NCI-H2227 (cell line): ENCODE measurements at regions not wholly inside any gene's neighbourhood (a gene's known extent, or its start where the extent isn't known, plus 50 kb on each side); places are given as distances from the start of the nearest gene placed in this dataset.

Source experiments
- DNase-seq: peaks from one replicate; lab custom pipeline; 2025; ENCODE audit not compliant: unreplicated experiment; lab: John Stamatoyannopoulos, UW

DNA sequence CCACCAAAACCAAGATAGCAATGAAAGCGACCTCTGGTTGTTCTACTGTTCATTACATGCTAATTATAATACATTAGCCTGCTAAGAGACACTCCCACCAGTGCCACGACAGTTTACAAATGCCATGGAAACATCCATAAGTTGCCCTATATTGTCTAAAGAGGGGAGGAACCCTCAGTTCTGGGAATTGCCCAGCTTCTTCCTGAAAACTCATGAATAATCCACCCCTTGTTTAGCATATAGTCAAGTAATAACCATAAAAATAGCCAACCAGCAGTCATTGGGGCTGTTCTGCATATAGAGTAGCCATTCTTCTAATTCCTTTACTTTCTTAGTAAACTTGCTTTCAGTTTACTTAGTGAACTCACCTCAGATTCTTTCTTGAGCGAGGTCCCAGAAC is 189.8 kb upstream of the SOX11 start:
- no peak for DNase-seq

DNA sequence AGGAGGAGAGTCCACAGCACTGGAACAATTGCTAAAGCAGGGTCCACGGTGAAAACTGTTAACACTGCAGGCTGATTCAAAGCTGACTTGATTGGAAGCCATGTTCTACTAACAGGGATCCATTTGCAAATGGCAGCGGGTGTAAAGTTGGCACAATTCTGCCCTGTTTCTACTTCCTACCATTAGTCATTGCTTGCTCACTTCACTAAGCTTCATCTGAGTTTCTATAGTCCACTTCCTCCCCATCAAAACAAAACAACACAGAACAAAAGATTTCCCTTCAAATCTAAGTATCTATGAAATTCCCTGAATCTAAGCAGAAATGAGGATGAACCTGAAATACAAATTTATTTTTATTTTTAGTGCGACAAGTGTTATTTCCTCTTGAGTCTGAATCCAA is 187.4 kb upstream of the SOX11 start:
- DNase-seq = no peak

DNA sequence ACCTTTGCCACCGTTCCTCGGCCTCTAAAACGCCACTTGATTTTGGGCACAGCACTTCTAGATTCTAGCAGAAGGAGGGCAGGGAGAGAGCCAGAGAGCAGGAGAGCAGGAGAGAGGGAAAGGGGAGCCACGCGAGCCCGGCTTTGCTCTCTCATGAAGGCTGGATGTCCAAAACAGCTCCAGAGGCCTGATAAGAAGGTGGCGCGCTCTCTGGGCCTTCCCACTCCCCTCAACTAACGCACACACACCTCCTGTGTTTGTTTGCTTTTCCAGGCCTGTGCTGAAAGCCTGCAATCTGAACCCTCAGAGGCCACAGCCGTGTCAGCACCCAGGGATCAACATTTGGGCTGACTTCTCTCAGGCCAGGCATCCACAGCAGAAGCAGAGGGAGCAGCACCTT is 184.8 kb upstream of the SOX11 start:
- no peak for DNase-seq

DNA sequence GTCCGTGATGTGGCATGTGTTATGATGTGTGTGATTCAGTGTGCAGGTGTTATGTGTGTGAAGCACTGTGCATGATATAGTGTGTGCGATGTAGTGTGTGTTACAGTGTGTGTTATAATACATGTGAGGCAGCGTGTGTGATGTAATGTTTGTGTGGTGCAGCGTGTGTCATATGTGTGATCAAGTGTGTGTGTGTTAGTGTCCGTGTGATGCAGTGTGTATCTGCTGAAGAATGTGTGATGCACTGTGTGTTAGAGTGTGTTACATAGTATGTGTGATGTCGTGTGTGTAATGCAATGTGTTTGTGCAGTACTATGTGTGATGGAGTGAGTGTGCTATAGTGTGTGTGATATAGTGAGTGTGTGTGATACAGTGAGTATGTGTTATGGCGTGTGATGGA is 182.8 kb upstream of the SOX11 start:
- no peak for DNase-seq

DNA sequence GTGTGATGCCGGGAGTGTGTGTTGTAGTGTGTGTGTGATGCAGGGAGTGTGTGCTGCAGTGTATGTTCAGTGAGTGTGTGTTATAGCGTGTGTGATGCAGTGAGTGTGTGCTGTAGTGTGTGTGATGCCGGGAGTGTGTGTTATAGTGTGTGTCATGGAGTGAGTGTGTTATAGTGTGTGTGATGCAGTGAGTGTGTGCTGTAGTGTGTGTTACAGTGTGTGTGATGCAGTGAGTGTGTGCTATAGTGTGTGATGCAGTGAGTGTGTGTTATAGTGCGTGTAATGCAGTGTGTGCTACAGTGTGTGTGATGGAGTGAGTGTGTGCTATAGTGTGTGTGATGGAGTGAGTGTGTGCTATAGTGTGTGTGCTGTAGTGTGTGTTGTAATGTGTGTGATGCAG is 182.1 kb upstream of the SOX11 start:
- DNase-seq = no peak

DNA sequence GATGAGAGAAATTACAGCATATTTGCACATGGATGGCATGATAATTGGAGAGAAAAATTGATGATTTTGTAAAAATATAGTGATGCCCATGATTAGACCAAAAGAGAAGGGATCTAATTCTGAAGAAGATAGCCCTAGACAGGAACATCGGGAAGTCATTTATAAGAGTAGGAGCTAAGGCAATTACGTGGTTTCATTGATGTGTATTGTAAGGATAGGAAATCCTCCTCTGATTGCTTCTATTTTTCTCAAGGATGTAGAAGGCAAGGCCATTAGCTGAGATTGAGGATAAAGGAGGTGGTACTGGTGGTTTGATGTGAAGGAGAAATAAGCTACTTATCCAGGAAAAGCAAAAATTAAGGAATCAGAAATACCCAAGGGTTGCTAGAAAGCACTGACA is 176.5 kb upstream of the SOX11 start:
- no peak for DNase-seq

DNA sequence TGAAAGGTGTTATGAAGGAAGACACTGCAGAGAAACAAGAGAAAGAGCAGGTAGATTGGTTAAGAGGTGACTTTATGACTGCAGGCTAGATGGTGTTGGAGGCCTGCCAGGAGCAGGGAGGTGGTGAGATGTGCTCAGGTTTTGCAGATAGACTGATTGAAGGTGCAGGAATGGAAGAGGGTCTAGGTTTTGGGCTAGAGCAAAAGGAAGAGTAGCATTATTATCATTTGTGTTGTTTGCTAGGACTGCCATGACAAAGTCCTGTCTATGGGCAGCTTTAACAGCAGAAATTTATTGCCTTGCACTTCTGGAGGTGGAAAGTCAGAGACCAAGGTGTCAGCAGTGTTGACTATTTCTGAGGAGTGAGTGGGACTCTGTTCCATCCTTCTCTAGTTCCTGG is 172.9 kb upstream of the SOX11 start:
- no peak for DNase-seq

DNA sequence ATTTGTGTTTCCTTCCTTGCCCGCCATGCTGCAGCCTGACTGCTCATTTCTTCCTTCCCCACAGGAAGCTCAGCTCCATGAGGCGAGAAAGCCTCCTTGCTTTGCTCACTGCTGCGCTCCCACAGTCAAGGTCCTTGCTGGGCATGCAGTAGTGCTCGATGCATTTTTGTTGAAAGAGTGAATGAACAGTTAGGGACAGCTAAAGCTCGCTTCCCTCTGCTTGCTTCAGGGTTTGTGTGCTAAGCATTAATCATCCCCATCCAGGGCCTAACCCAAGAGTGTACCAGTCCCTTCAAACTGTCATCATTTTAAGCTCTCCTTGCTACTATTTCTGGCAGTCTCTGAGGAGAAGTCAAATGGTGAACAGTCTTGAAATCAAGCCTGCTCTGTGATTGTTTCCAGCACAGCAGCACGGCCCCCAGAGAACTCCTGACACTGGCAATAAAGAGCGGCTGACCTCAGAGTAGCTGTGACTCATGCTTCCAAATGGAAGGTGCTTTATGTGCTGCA is 171.7 kb upstream of the SOX11 start:
- DNase-seq = peak; percentile 48

DNA sequence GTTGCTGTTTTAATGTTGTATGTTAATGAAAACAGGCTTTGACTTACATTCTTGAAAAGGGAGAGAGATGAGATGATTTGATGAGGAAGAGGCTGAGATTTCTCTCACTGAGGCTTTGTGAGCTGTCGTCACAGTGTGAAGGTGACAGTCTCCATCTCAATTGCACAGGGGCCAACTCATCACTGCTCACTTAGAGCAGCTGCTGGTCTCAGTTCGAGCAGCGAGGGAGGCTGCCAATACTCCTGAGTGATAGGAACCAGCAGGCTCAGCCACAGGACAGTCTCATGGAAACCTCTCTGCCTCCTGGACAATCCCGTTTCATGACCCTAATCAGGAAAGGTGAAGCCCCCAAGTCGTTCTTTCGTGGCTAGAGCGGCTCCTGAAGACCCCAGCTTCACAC is 170.7 kb upstream of the SOX11 start:
- peak; percentile 21 for DNase-seq

DNA sequence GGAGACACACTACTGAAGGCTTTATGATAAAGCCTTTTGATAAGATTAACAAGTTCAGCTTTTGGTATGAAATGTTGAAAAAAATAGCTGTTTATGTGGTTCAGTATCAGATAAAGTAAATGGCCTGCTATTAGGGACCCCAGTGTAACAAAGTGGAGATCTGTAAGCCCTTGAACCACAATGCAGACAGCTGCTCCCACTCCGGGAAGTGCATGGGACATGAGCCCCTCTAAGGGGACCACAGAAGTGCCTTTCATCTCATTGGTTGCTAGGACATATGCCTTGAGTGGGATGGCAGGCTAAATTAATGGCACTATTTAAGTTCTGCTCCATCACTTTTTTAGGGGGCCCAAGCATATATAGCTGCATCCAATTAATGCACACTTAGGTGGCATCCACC is 167.6 kb upstream of the SOX11 start:
- no peak for DNase-seq

DNA sequence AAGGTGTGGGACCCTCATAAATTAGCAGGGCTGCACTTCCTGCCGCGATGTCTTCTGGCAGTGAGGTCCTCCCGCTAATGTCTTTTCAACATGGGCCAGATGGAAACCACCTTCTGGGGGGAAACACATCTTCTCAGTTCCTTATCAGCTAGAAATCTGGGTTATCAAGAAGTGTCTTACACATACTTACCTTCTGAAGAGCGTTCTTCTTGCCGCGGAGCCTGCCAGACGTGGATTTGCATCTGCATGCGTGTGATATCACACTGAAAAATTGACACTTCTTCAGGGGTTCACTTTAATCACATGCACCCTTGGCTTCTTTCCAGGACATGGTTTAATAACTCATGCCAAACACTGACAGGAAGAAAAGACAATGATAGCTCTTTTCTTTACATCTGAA is 163.5 kb upstream of the SOX11 start:
- peak; percentile 13 for DNase-seq

DNA sequence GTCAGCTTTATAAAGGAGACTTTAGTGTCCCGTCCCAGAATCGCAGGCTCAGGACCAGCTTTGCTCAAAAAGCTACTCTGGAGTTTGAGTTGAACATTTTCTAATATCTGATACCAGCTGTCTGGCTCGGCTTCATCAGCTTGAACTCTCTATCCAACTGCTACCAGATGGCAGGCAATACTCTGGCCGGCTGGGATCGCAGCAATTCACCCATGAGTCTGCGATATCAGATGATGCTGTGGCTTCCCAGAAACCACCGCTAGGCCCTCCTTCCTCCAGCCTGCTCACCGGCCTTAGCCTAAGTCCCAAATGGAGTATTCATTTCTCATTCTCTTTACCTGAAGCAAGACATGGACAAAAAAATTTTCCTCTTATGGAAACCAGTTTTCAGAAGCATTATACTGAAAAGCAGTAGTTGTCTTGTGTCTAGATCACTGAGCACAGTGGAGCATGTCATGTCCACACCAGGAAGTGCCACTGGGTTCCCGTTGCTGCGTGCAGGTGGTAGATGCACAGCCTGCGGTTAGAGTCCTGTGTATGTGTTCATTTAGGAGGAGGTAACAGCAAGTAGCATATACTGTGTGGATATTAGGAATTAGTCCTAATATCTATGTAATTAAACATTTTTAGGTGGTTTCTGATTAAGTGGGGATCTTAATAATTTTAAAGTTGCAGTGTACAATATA is 162.0 kb upstream of the SOX11 start:
- no peak for DNase-seq

DNA sequence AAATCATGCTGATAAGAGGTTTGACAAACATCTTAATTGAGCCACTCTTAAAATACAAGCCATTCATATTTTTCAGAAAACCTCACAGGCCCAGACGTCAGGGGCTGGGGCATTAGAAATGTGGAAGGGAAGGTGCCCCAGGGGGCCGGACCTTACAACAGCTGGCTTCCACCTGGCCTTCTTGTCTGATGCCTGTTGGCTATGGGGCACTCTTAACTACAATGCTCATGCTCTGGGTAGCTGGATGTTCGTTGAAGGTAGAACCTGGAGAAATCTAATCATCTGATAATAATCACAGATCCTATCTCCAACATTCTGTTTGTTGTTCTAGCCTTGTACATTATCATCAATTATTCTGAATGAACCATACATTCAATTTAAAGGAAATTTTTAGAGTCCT is 156.9 kb upstream of the SOX11 start:
- no peak for DNase-seq

DNA sequence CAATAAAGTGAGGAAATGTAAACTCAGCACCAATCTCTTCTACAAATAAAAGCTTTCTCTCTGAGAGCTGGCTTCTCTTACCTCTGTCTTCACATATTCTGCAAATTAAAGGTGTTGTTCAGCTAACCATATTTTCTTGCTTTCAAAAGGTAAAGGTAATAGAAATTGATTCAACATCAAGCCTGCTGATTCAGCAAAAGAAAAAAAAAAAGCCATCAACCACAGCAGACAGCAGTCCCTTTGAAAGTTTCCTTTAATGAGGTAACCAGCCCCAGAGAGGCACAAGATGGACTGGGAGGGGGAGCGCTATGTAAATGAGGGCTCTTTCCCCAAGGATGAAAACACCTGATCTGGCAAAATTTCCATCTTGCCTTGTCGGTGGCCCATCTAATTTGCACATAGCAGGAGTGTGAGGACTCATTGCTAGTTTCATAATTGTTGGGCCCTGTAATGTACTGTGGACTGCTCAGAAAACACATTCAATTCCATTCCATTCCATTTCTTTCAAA is 154.9 kb upstream of the SOX11 start:
- no peak for DNase-seq

DNA sequence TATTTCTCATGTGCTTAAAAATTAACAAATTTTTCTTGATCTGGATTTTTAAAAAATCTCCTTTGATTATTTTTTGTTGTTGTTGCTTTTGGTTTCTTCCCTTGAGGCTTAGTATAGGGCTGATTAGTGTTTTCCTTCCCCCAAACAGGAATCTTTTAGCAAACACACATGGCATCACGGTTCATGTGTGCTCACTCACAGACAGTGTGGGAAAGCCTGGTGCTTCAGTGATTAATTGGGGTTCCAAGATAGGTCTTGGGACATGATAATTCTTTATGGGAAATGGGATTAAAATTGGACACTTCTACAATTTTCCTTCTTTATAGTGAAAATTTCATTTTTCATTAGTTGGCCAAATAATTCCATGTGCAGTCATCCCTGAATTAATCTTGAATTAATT is 153.9 kb upstream of the SOX11 start:
- DNase-seq = no peak

DNA sequence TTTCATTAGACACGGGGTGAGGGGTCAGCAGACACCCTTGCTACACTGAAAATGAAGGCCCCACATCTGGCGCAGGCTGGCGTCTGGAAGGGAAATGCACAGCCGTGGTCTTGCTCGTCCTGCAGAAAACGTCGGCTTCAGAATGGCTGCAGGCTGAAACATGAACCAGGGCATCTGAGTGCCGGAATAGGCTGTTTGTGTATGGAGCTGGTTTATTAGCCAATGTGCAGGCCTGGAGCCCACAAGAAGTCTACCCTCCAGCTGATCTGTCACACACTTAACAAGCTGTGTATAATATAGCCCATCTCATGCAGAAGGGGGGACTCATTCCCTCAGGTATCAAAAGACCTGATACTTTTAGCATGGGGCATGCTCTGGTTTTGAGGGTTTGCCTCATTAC is 153.4 kb upstream of the SOX11 start:
- peak; percentile 8 for DNase-seq

DNA sequence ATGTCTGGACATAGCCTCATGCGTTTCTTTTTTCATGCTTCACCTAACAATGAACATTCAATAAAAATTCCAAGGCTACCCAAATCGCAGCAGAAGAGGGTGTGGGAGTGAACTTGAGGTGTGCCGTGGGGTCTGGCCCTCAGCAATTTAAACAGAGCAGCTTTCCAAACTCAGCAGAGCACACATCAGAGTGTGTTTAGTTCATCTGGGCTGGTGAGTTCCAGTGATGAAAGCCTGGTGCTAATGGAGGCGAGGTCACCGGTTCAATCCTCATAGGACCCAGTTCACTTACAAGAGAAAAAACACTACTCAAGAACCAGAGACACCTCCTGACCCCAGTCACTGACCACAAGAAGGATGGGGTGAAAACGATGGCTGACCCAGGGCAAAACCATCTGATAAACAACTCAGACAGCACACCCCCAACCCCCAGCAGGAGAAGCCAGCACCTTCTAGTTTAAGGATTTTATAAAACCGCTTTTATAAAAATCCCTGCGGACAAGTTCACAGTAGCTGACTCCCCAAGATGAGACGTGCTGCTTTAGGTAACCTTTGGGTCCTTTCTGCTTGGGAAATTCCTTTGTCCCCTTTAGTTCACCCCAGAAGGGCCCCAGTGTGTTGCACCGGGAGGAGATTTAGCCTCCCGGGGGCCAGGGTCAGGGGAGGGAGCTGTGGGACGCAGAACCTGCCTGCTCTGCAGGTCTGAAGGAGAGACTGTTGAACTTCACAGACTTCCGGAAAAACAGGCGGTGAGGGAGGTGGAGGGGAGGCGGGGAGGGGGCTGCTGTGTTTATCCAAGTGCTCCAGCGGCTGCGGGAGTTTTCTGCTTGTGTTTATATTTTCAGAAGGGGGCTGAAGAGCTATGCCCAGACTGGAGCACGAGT is 152.7 kb upstream of the SOX11 start:
- peak; percentile 33 for DNase-seq

DNA sequence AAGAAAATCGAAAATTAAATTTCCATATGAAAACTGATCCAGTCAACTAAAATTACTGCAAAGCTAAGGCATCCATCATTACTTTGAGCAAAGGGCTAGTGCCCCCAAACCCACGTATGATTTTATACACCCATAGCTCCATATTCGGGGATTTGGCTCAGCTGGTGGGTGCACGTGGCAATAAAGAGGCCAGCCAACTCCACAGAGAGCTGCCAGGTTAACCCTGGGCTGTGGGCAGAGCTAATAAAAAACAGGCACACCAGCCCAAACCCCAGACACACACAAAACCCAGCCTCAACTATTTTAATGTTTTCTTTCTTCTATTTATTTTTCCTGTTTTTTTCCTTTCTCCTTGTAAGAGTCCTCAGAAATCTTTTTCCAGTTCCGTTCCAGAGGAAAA is 151.3 kb upstream of the SOX11 start:
- no peak for DNase-seq

DNA sequence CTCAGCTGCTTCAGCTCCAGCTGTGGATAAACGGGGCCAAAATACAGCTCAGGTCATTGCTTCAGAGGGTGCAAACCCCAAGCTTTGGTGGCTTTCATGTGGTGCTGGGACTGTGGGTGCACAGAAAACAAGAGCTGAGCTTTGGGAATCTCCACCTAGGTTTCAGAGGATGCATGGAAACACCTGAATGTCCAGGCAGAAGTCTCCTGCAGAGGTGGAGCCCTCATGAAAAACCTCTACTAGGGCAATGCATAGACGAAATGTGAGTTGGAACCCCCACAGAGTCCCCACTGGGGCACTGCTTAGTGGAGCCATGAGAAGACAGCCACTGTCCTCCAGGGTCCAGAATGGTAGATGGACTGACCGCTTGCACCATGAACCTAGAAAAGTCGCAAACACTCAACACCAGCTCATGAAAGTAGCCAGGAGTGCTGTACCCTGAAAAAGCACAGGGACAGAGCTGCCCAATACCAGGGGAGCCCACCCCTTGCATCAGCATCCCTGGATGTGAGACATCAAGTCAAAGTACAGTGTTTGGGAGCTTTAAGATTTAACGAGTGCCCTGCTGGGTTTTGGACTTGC is 147.9 kb upstream of the SOX11 start:
- no peak for DNase-seq

DNA sequence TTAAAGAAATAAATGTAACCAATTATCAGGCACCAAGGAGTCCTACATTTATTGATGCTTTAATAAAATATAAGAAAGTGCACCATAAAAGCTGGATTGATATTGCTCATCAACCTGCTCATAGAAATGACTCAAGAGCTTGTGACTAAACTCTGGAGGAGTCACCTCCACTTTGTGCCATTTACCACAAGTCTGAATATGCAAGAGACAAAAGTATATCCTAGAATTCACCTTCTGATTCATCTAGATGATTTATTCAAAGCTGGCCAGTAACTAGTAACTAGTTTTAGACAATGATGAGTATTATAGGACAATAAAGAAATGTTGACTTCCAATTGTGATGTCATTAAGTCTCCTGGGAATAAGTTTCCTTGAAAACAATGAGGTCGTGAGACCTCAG is 146.0 kb upstream of the SOX11 start:
- DNase-seq = no peak

DNA sequence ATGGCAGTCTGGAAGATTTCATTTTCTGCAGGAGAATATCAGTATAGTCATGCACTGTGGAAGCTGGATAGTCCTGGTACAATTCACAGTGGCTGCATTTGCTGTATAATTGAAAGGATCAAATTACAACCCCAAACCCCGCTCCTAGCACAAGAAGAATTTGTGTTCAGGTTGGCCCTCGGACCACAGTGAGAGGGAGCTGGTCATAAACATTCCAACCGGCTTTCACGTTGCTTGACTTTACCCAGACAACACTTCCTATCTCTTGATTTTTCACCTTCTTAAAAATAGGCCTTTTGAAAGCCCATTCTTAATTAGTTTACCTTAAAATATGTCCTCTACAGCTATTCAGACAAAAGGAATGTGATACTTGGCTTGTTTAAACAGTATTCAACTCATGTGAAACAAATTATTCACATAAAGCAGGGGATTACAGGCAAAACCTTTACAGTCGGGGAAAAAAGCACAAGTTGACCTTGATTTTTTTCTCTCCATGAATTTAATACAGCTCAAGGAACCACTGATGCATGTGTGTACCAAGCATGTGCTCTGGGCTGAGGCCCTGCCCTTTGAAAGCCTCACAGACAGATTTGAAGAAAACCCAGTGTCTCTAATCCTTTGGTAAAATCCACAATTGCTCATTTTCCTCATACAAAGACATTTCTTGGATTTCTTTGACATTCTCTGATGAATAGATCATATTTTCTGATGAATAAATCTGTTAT is 143.0 kb upstream of the SOX11 start:
- no peak for DNase-seq
